ENCODE measurements at regions not wholly inside any gene's neighbourhood (a gene's known extent, or its start where the extent isn't known, plus 50 kb on each side); places are given as distances from the start of the nearest gene placed in this dataset.

DNA sequence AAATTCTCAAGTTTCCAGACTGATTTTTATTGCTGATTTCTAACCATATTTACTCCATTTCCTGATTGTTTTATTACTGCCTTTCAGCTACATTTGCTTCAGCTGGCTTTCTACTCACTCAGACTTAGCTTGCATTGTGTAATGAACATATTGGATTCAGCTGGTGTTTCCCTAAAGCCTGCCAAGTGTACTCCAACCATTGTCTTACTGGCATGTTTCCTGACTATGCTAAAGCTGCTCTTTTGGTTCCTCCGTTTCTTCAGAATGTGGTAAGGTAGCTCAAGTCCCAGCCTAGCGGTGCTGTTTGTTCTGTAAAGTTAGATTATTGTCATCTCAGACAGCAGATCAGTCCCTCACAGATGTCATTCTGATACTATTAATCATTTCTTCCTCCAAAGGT, 53.1 kb upstream of the GLRA2 start:
- H3K27ac Mint-ChIP-seq = no peak overlapping the region
- H3K27me3 ChIP-seq (ENCODE audit: insufficient read depth, low read length) = no peaks in the 10 kb centered on the region
- H3K4me1 Mint-ChIP-seq = no peaks in the 10 kb centered on the region
- H3K36me3 Mint-ChIP-seq = no peaks in the 10 kb centered on the region
- no peaks in the 10 kb centered on the region for H3K9me3 ChIP-seq (ENCODE audit: control insufficient read depth in 1 of 2, low read length in 2 of 2)
- H3K4me3 Mint-ChIP-seq = no peak overlapping the region
- intact Hi-C loops (cut with micrococcal nuclease) = no loop called here
- CTCF ChIA-PET (ENCODE audit: partially characterized antibody) = no interaction called here
- no peak overlapping the region for H3K27ac ChIP-seq (ENCODE audit: low read depth, low read length)
- POLR2A ChIA-PET (ENCODE audit: partially characterized antibody) = no interaction called here
- no peak overlapping the region for H3K4me3 ChIP-seq (ENCODE audit: low read length in 2 of 2)
- H3K27me3 Mint-ChIP-seq = no peaks in the 10 kb centered on the region
- no peaks in the 10 kb centered on the region for H3K4me1 ChIP-seq (ENCODE audit: insufficient read depth, low read length)
- H3K9me3 Mint-ChIP-seq = peaks cover 0 to 2% (median 0%) of the 10 kb centered on the region in 8 donors
- no peak for DNase-seq
- H3K36me3 ChIP-seq (ENCODE audit: insufficient read depth, low read length) = no peaks in the 10 kb centered on the region

DNA sequence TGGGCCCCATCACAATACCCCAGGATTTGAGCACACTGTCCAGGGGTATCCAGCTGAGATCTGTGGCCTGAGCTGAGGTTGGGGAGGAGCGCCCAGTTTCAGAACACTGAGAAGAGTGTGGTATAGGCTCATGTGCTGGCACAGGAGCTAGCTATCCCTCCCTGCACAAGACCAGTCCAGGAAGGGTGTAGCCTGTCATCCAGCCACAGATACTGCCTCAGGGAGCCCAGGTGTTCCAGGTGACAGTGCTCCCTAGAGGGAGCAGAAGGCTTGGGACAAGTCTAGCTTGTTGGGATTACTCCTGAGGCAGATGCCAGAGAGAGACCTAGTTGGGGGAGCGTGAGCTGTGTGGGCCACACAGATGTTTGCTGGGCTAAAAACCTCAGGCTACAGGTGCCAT, 79.6 kb upstream of the GLRA2 start:
- no peak for DNase-seq
- POLR2A ChIA-PET (ENCODE audit: partially characterized antibody) = no interaction called here
- CTCF ChIA-PET (ENCODE audit: partially characterized antibody) = no interaction called here
- no peaks in the 10 kb centered on the region for H3K36me3 Mint-ChIP-seq
- peaks cover 2 to 3% of the 10 kb centered on the region in 2 donors for H3K27me3 Mint-ChIP-seq
- Histone ChIP-seq H3K4me1 (ENCODE audit: insufficient read depth, low read length) (no peaks in the 10 kb centered on the region), H3K36me3 (ENCODE audit: insufficient read depth, low read length) (no peaks in the 10 kb centered on the region), H3K9me3 (ENCODE audit: control insufficient read depth in 1 of 2, low read length in 2 of 2) (no peaks in the 10 kb centered on the region), H3K27me3 (ENCODE audit: insufficient read depth, low read length) (no peaks in the 10 kb centered on the region), H3K4me3 (ENCODE audit: low read length in 2 of 2) (no peak overlapping the region), H3K27ac (ENCODE audit: low read depth, low read length) (no peak overlapping the region)
- no peaks in the 10 kb centered on the region for H3K4me1 Mint-ChIP-seq
- peaks cover 0 to 3% (median 0%) of the 10 kb centered on the region in 8 donors for H3K9me3 Mint-ChIP-seq
- no peak overlapping the region for H3K4me3 Mint-ChIP-seq
- H3K27ac Mint-ChIP-seq = no peak overlapping the region
- intact Hi-C loops (cut with micrococcal nuclease) = no loop called here

DNA sequence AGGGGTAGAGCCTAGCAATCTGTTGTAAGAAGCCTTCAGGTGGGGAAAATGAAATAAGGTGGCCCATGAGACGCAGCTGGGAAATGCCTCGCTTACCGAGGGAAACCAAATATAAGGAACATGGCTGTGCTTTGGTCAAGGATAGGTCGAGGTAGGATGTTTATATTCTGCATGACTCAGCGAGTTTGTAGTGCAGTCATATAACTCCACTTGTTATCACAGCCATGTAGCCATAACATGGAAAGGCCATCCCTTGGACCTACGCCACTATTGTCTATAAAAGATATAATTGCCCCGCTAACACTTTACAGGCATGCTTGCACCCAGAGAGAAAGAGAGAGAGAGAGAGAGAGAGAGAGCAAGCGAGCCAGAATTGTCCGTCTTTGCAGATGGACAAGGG, 80.9 kb upstream of the GLRA2 start:
- POLR2A ChIA-PET (ENCODE audit: partially characterized antibody) = no interaction called here
- no peaks in the 10 kb centered on the region for H3K36me3 ChIP-seq (ENCODE audit: insufficient read depth, low read length)
- Mint-ChIP-seq H3K9me3 (peaks cover 0 to 2% (median 0%) of the 10 kb centered on the region in 8 donors), H3K36me3 (no peaks in the 10 kb centered on the region), H3K4me1 (no peaks in the 10 kb centered on the region), H3K27ac (no peak overlapping the region), H3K27me3 (peaks cover 2 to 3% of the 10 kb centered on the region in 2 donors), H3K4me3 (no peak overlapping the region)
- no peaks in the 10 kb centered on the region for H3K9me3 ChIP-seq (ENCODE audit: control insufficient read depth in 1 of 2, low read length in 2 of 2)
- H3K27ac ChIP-seq (ENCODE audit: low read depth, low read length) = no peak overlapping the region
- no peak overlapping the region for H3K4me3 ChIP-seq (ENCODE audit: low read length in 2 of 2)
- no peaks in the 10 kb centered on the region for H3K27me3 ChIP-seq (ENCODE audit: insufficient read depth, low read length)
- H3K4me1 ChIP-seq (ENCODE audit: insufficient read depth, low read length) = no peaks in the 10 kb centered on the region
- no peak for DNase-seq
- intact Hi-C loops (cut with micrococcal nuclease) = no loop called here
- CTCF ChIA-PET (ENCODE audit: partially characterized antibody) = no interaction called here

DNA sequence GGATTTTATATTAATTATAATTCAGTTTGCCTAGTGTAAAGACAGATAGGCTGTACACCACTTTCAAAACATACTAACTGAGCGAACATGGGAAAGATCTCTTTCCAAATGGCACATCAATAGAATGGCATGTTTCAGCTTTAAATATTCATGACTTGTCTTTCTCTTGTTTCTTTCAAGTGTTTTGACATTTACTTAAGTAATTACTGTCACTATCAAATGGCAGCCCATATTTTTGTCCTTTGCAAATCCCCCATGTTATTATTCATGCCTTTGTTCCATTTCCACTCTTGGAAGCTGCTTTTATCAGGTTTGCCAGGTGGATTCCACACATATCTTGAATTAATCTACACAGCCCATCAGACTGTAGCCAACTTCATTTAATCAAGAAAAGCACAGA, 89.2 kb upstream of the GLRA2 start:
- Histone ChIP-seq H3K4me1 (ENCODE audit: insufficient read depth, low read length) (no peaks in the 10 kb centered on the region), H3K36me3 (ENCODE audit: insufficient read depth, low read length) (no peaks in the 10 kb centered on the region), H3K9me3 (ENCODE audit: control insufficient read depth in 1 of 2, low read length in 2 of 2) (no peaks in the 10 kb centered on the region), H3K27me3 (ENCODE audit: insufficient read depth, low read length) (no peaks in the 10 kb centered on the region), H3K27ac (ENCODE audit: low read depth, low read length) (no peak overlapping the region), H3K4me3 (ENCODE audit: low read length in 2 of 2) (no peak overlapping the region)
- peaks cover 0 to 3% (median 0%) of the 10 kb centered on the region in 8 donors for H3K9me3 Mint-ChIP-seq
- ChIA-PET CTCF (ENCODE audit: partially characterized antibody) (no interaction called here), POLR2A (ENCODE audit: partially characterized antibody) (no interaction called here)
- H3K27ac Mint-ChIP-seq = no peak overlapping the region
- no peaks in the 10 kb centered on the region for H3K36me3 Mint-ChIP-seq
- no peak overlapping the region for H3K4me3 Mint-ChIP-seq
- H3K27me3 Mint-ChIP-seq = peaks cover 0 to 7% of the 10 kb centered on the region in 2 donors
- no peak for DNase-seq
- H3K4me1 Mint-ChIP-seq = no peaks in the 10 kb centered on the region
- intact Hi-C loops (cut with micrococcal nuclease) = no loop called here

DNA sequence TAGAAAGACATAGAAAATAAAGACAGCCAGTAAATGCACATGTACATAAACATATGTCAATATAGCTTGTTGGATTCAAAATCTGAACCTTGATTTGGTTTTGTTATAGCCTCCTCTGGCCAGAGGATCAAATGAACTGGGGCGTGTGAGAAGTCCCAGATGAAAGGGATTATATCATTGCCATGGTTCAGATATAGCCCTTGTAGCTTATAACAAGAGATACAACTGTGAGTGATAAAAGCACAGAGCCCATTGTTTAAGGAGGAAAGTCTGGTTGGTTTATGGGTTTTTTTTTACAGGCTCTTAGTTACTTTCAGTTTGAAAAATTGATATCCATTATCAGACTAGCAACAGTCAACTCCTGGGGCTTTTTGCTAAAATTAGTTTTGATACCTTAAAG, 101.7 kb upstream of the GLRA2 start:
- H3K4me3 ChIP-seq (ENCODE audit: low read length in 2 of 2) = no peak overlapping the region
- H3K27ac ChIP-seq (ENCODE audit: low read depth, low read length) = no peak overlapping the region
- Mint-ChIP-seq H3K9me3 (peaks cover 0 to 3% (median 0%) of the 10 kb centered on the region in 8 donors), H3K27me3 (no peaks in the 10 kb centered on the region), H3K36me3 (no peaks in the 10 kb centered on the region), H3K4me3 (no peak overlapping the region), H3K27ac (no peak overlapping the region), H3K4me1 (no peaks in the 10 kb centered on the region)
- H3K9me3 ChIP-seq (ENCODE audit: control insufficient read depth in 1 of 2, low read length in 2 of 2) = no peaks in the 10 kb centered on the region
- intact Hi-C loops (cut with micrococcal nuclease) = no loop called here
- ChIA-PET POLR2A (ENCODE audit: partially characterized antibody) (no interaction called here), CTCF (ENCODE audit: partially characterized antibody) (no interaction called here)
- H3K27me3 ChIP-seq (ENCODE audit: insufficient read depth, low read length) = no peaks in the 10 kb centered on the region
- H3K36me3 ChIP-seq (ENCODE audit: insufficient read depth, low read length) = no peaks in the 10 kb centered on the region
- DNase-seq = no peak
- no peaks in the 10 kb centered on the region for H3K4me1 ChIP-seq (ENCODE audit: insufficient read depth, low read length)

DNA sequence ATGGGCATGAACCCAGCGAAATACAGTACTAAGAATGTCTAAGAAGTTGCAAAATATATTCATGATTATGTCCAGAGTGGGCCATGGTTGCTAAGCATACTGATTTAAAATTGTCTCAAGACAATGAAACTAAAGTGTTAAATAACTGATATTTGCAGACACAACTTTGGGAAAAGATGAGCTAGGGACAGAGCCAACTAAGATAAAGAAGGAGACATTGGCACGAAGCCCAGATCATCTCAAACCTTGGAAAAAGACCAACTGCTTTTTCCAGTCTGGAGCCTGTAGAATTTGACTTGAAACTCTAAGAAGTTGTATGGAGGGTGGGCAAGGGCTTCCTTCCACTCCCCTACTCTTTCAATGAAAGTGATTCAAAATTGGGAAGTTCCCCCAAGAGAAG, 108.5 kb upstream of the GLRA2 start:
- Histone ChIP-seq H3K27ac (ENCODE audit: low read depth, low read length) (no peak overlapping the region), H3K4me3 (ENCODE audit: low read length in 2 of 2) (no peak overlapping the region), H3K27me3 (ENCODE audit: insufficient read depth, low read length) (no peaks in the 10 kb centered on the region), H3K4me1 (ENCODE audit: insufficient read depth, low read length) (no peaks in the 10 kb centered on the region), H3K9me3 (ENCODE audit: control insufficient read depth in 1 of 2, low read length in 2 of 2) (no peaks in the 10 kb centered on the region), H3K36me3 (ENCODE audit: insufficient read depth, low read length) (no peaks in the 10 kb centered on the region)
- H3K27ac Mint-ChIP-seq = no peak overlapping the region
- no peaks in the 10 kb centered on the region for H3K27me3 Mint-ChIP-seq
- no peaks in the 10 kb centered on the region for H3K36me3 Mint-ChIP-seq
- H3K4me3 Mint-ChIP-seq = no peak overlapping the region
- intact Hi-C loops (cut with micrococcal nuclease) = no loop called here
- no peak for DNase-seq
- H3K4me1 Mint-ChIP-seq = no peaks in the 10 kb centered on the region
- POLR2A ChIA-PET (ENCODE audit: partially characterized antibody) = no interaction called here
- CTCF ChIA-PET (ENCODE audit: partially characterized antibody) = no interaction called here
- peaks cover 0 to 3% (median 0%) of the 10 kb centered on the region in 8 donors for H3K9me3 Mint-ChIP-seq

DNA sequence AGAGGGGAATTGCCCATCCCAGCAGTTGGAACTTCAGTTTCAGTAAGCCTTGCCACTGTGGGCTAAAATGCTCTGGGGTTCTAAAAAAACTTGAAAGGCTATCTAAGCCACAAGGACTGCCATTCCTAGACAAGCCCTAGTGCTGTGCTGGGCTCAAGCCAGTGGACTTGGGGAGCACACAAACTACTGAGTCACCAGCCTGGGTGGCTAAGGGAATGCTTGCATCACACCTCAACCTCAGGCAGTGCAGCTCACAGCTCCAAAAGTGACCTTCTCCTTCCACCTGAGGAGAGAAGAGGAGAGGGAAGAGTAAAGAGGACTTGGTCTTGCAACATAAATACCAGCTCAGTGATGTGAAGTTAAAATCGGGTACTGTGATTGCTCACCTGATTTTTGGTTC, 116.7 kb upstream of the GLRA2 start:
- Mint-ChIP-seq H3K27ac (no peak overlapping the region), H3K9me3 (peaks cover 2 to 11% (median 4%) of the 10 kb centered on the region in 8 donors), H3K4me1 (no peaks in the 10 kb centered on the region), H3K27me3 (no peaks in the 10 kb centered on the region), H3K4me3 (no peak overlapping the region), H3K36me3 (no peaks in the 10 kb centered on the region)
- Histone ChIP-seq H3K4me1 (ENCODE audit: insufficient read depth, low read length) (no peaks in the 10 kb centered on the region), H3K9me3 (ENCODE audit: control insufficient read depth in 1 of 2, low read length in 2 of 2) (no peaks in the 10 kb centered on the region), H3K27me3 (ENCODE audit: insufficient read depth, low read length) (no peaks in the 10 kb centered on the region), H3K36me3 (ENCODE audit: insufficient read depth, low read length) (no peaks in the 10 kb centered on the region), H3K4me3 (ENCODE audit: low read length in 2 of 2) (no peak overlapping the region), H3K27ac (ENCODE audit: low read depth, low read length) (no peak overlapping the region)
- CTCF ChIA-PET (ENCODE audit: partially characterized antibody) = no interaction called here
- intact Hi-C loops (cut with micrococcal nuclease) = no loop called here
- DNase-seq = no peak
- POLR2A ChIA-PET (ENCODE audit: partially characterized antibody) = no interaction called here

DNA sequence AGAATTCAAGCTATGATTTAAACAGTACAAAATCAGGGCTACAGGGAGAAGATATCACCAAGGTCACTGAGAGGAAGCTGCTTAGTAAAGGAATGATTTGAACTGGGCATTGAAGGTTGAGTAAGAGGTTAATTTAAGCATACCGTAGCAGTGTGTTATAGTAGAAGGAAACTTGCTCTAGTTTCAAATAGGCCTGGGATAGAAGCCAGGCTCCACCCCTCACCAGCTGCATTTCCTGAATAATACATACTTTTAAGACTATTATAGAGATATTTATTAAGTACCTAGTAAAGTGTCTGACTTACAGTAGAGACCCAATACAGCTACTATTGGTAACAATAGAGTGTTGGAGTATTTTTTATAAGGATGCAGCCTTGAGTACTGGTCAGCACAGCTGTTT, 118.0 kb upstream of the GLRA2 start:
- Mint-ChIP-seq H3K27ac (no peak overlapping the region), H3K36me3 (no peaks in the 10 kb centered on the region), H3K4me1 (no peaks in the 10 kb centered on the region), H3K4me3 (no peak overlapping the region), H3K27me3 (no peaks in the 10 kb centered on the region), H3K9me3 (peaks cover 2 to 11% (median 4%) of the 10 kb centered on the region in 8 donors)
- ChIA-PET CTCF (ENCODE audit: partially characterized antibody) (no interaction called here), POLR2A (ENCODE audit: partially characterized antibody) (no interaction called here)
- Histone ChIP-seq H3K4me1 (ENCODE audit: insufficient read depth, low read length) (no peaks in the 10 kb centered on the region), H3K27ac (ENCODE audit: low read depth, low read length) (no peak overlapping the region), H3K27me3 (ENCODE audit: insufficient read depth, low read length) (no peaks in the 10 kb centered on the region), H3K9me3 (ENCODE audit: control insufficient read depth in 1 of 2, low read length in 2 of 2) (no peaks in the 10 kb centered on the region), H3K36me3 (ENCODE audit: insufficient read depth, low read length) (no peaks in the 10 kb centered on the region), H3K4me3 (ENCODE audit: low read length in 2 of 2) (no peak overlapping the region)
- no peak for DNase-seq
- intact Hi-C loops (cut with micrococcal nuclease) = no loop called here

Measured in CD4-positive, alpha-beta memory T cell (primary cell).